ENCODE measurements at regions not wholly inside any gene's neighbourhood (a gene's known extent, or its start where the extent isn't known, plus 50 kb on each side); places are given as distances from the start of the nearest gene placed in this dataset.

- TF ChIP-seq CTCF (IDR thresholded peaks at IDR 0.05; ENCODE audit: insufficient read depth, missing control alignments): no peak
- FAIRE-seq (no peak), DNase-seq (ENCODE audit: insufficient read length, low spot score) (no peak)
Measured at GRCh38 chr2:120604767-120605166, 130.9 kb upstream of the GLI2 start.

GRCh38 chr2:120605231-120605935 is 130.3 kb upstream of the GLI2 start:
- DNase-seq (ENCODE audit: insufficient read length, low spot score): no peak
- FAIRE-seq: no peak
- TF ChIP-seq CTCF (IDR thresholded peaks at IDR 0.05; ENCODE audit: insufficient read depth, missing control alignments): no peak

- TF ChIP-seq CTCF (IDR thresholded peaks at IDR 0.05; ENCODE audit: insufficient read depth, missing control alignments): no peak
- FAIRE-seq (no peak), DNase-seq (ENCODE audit: insufficient read length, low spot score) (no peak)
Measured at GRCh38 chr2:120606280-120606679, 129.4 kb upstream of the GLI2 start.

- DNase-seq (ENCODE audit: insufficient read length, low spot score) (no peak), FAIRE-seq (no peak)
- no peak for TF ChIP-seq CTCF (IDR thresholded peaks at IDR 0.05; ENCODE audit: insufficient read depth, missing control alignments)
Measured at GRCh38 chr2:120606931-120607330, 128.7 kb upstream of the GLI2 start.

- FAIRE-seq (no peak), DNase-seq (ENCODE audit: insufficient read length, low spot score) (no peak)
- no peak for TF ChIP-seq CTCF (IDR thresholded peaks at IDR 0.05; ENCODE audit: insufficient read depth, missing control alignments)
Measured at GRCh38 chr2:120607506-120607905, 128.2 kb upstream of the GLI2 start.

- FAIRE-seq: no peak
- TF ChIP-seq CTCF (IDR thresholded peaks at IDR 0.05; ENCODE audit: insufficient read depth, missing control alignments): no peak
- DNase-seq (ENCODE audit: insufficient read length, low spot score): no peak
Measured at GRCh38 chr2:120607996-120608395, 127.7 kb upstream of the GLI2 start.

GRCh38 chr2:120609826-120610395 is 125.8 kb upstream of the GLI2 start:
- TF ChIP-seq CTCF (IDR thresholded peaks at IDR 0.05; ENCODE audit: insufficient read depth, missing control alignments): no peak
- DNase-seq (ENCODE audit: insufficient read length, low spot score) (no peak), FAIRE-seq (no peak)
